ENCODE measurements at regions not wholly inside any gene's neighbourhood (a gene's known extent, or its start where the extent isn't known, plus 50 kb on each side); places are given as distances from the start of the nearest gene placed in this dataset.

GRCh38 chr9:88059469-88059868, 78.8 kb downstream of the SPATA31C2 start (continued):
- TF ChIP-seq HMGXB4 (CRISPR knock-in tag; IDR thresholded peaks at IDR 0.05; ENCODE audit: borderline replicate concordance), result no peak
- TF ChIP-seq KDM1A (IDR thresholded peaks at IDR 0.05; ENCODE audit: low read depth), result no peak
- TF ChIP-seq MAZ (IDR thresholded peaks at IDR 0.05; ENCODE audit: borderline replicate concordance, low read depth, low read length), result no peak
- TF ChIP-seq RAD21 (conservative IDR thresholded peaks at IDR 0.05 in 1 of 2, IDR thresholded peaks at IDR 0.05 in 1 of 2), result no peak

- ATAC-seq (0 out of 6 replicates have a peak, but pooled peaks of 1 of the 2 experiments have one; percentile 30), DNase-seq (ENCODE audit: low read depth in 1 of 2, low spot score in 1 of 2) (no peak), FAIRE-seq (no peak)
- ChIA-PET POLR2A (no interaction called here), CTCF (interaction anchor here (1.4 kb wide), 1 partner anchor 35 kb away, joined by 3 read pairs; no protein-coding TSS in a partner anchor)
- Histone ChIP-seq H3K27ac (no peak overlapping the region), H3K4me1 (peaks cover 5% of the 10 kb centered on the region; the same call in 1 of the 3 replicates), H3K4me2 (no peak overlapping the region), H3K4me3 (no peak overlapping the region), H3K9me3 (no peaks in the 10 kb centered on the region)
- WGBS (ENCODE audit: missing lambda C conversion rate), result 50% methylated on average over 7 of the region's 8 CpGs
- TF ChIP-seq CTCF (IDR thresholded peaks at IDR 0.05), result no peak
- no peak for TF ChIP-seq ZFP36 (IDR thresholded peaks at IDR 0.05; ENCODE audit: borderline replicate concordance, partially characterized antibody)
- no peak for TF ChIP-seq ESRRA (IDR thresholded peaks at IDR 0.05; ENCODE audit: borderline replicate concordance, low read length)
- no peak for TF ChIP-seq FOSB (CRISPR knock-in tag; IDR thresholded peaks at IDR 0.05)
- TF ChIP-seq HOXB13 (CRISPR knock-in tag; IDR thresholded peaks at IDR 0.05; ENCODE audit: low read depth), result no peak
Observed at GRCh38 chr9:88056876-88057275, 81.4 kb downstream of the SPATA31C2 start.

GRCh38 chr9:88053856-88054501, 79.6 kb upstream of the CDK20 start:
- H3K9me3 ChIP-seq, result no peaks in the 10 kb centered on the region
- FAIRE-seq, result no peak
- no peak overlapping the region for H3K4me3 ChIP-seq
- no peak overlapping the region for H3K27ac ChIP-seq
- no peak overlapping the region for H3K4me2 ChIP-seq
- TF ChIP-seq SREBF2 (IDR thresholded peaks at IDR 0.05) (no peak), EP300 (IDR thresholded peaks at IDR 0.05) (no peak), KDM1A (IDR thresholded peaks at IDR 0.05; ENCODE audit: low read depth) (no peak), EHMT2 (IDR thresholded peaks at IDR 0.05; ENCODE audit: low read depth) (no peak), ZFP36 (IDR thresholded peaks at IDR 0.05; ENCODE audit: borderline replicate concordance, partially characterized antibody) (no peak), MAZ (IDR thresholded peaks at IDR 0.05; ENCODE audit: borderline replicate concordance, low read depth, low read length) (no peak), FOSL2 (IDR thresholded peaks at IDR 0.05) (no peak), FOSL2 (CRISPR knock-in tag; IDR thresholded peaks at IDR 0.05) (no peak), HMGXB4 (CRISPR knock-in tag; IDR thresholded peaks at IDR 0.05; ENCODE audit: borderline replicate concordance) (no peak), CTCF (IDR thresholded peaks at IDR 0.05) (no peak), RNF2 (IDR thresholded peaks at IDR 0.05; ENCODE audit: borderline replicate concordance, low read depth) (no peak), HOXB5 (CRISPR knock-in tag; IDR thresholded peaks at IDR 0.05) (no peak), ELK1 (IDR thresholded peaks at IDR 0.05; ENCODE audit: low read depth, low read length) (no peak), USF2 (IDR thresholded peaks at IDR 0.05) (no peak), TFCP2L1 (CRISPR knock-in tag; IDR thresholded peaks at IDR 0.05) (no peak)
- POLR2A ChIA-PET, result no interaction called here
- CTCF ChIA-PET, result no interaction called here
- ATAC-seq, result no peak
- WGBS (ENCODE audit: missing lambda C conversion rate), result 87% methylated on average over 6 of the region's 9 CpGs
- H3K4me1 ChIP-seq, result peaks cover 5% of the 10 kb centered on the region; the same call in 1 of the 3 replicates
- DNase-seq (ENCODE audit: low read depth in 1 of 2, low spot score in 1 of 2), result no peak

Data from A549 (cell line).